ENCODE measurements at regions not wholly inside any gene's neighbourhood (a gene's known extent, or its start where the extent isn't known, plus 50 kb on each side); places are given as distances from the start of the nearest gene placed in this dataset.
"Not testable (repeated sequence)": the region's sequence is repeated elsewhere in the genome, so short reads cannot be mapped to it uniquely, and the experiment has no call there.

GRCh38 chr3:5888851-5889250, 701.3 kb downstream of the EDEM1 start:
- CTCF ChIA-PET = no interaction called here
- ATAC-seq = no peak
- Mint-ChIP-seq H3K36me3 (no peaks in the 10 kb centered on the region), H3K27me3 (no peaks in the 10 kb centered on the region), H3K4me1 (no peaks in the 10 kb centered on the region), H3K4me3 (no peak overlapping the region), H3K27ac (no peak overlapping the region), H3K9me3 (ENCODE audit: low read depth) (peaks cover 7% of the 10 kb centered on the region)
- no peak for DNase-seq

GRCh38 chr3:5889374-5889773, 701.9 kb downstream of the EDEM1 start:
- ATAC-seq (no peak), DNase-seq (no peak)
- Mint-ChIP-seq H3K9me3 (ENCODE audit: low read depth) (peaks cover 7% of the 10 kb centered on the region), H3K36me3 (no peaks in the 10 kb centered on the region), H3K4me1 (no peaks in the 10 kb centered on the region), H3K4me3 (no peak overlapping the region), H3K27ac (no peak overlapping the region), H3K27me3 (no peaks in the 10 kb centered on the region)
- CTCF ChIA-PET = no interaction called here

GRCh38 chr3:5891711-5892110, 704.2 kb downstream of the EDEM1 start:
- CTCF ChIA-PET = no interaction called here
- Mint-ChIP-seq H3K4me3 (no peak overlapping the region), H3K9me3 (ENCODE audit: low read depth) (peaks cover 7% of the 10 kb centered on the region), H3K27ac (no peak overlapping the region), H3K4me1 (no peaks in the 10 kb centered on the region), H3K27me3 (no peaks in the 10 kb centered on the region), H3K36me3 (no peaks in the 10 kb centered on the region)
- ATAC-seq = no peak
- DNase-seq = no peak

GRCh38 chr3:5898106-5898505, 710.6 kb downstream of the EDEM1 start:
- H3K9me3 Mint-ChIP-seq (ENCODE audit: low read depth) = peaks cover 8% of the 10 kb centered on the region
- no peak overlapping the region for H3K27ac Mint-ChIP-seq
- H3K27me3 Mint-ChIP-seq = no peaks in the 10 kb centered on the region
- CTCF ChIA-PET = no interaction called here
- ATAC-seq = no peak
- no peak overlapping the region for H3K4me3 Mint-ChIP-seq
- H3K36me3 Mint-ChIP-seq = no peaks in the 10 kb centered on the region
- no peak for DNase-seq
- no peaks in the 10 kb centered on the region for H3K4me1 Mint-ChIP-seq

GRCh38 chr3:5899014-5899761, 711.7 kb downstream of the EDEM1 start:
- Mint-ChIP-seq H3K9me3 (ENCODE audit: low read depth) (peaks cover 8% of the 10 kb centered on the region), H3K4me3 (no peak overlapping the region), H3K27ac (no peak overlapping the region), H3K27me3 (no peaks in the 10 kb centered on the region), H3K4me1 (no peaks in the 10 kb centered on the region), H3K36me3 (no peaks in the 10 kb centered on the region)
- no peak for DNase-seq
- no peak for ATAC-seq
- CTCF ChIA-PET = no interaction called here

- H3K27me3 Mint-ChIP-seq = no peaks in the 10 kb centered on the region
- DNase-seq (no peak), ATAC-seq (no peak)
- H3K4me1 Mint-ChIP-seq = no peaks in the 10 kb centered on the region
- CTCF ChIA-PET = no interaction called here
- H3K9me3 Mint-ChIP-seq (ENCODE audit: low read depth) = peaks cover 12% of the 10 kb centered on the region
- H3K27ac Mint-ChIP-seq = no peak overlapping the region
- H3K36me3 Mint-ChIP-seq = no peaks in the 10 kb centered on the region
- H3K4me3 Mint-ChIP-seq = no peak overlapping the region
These were observed 730.4 kb downstream of the EDEM1 start for GRCh38 chr3:5917932-5918331.

GRCh38 chr3:5918626-5919025, 731.1 kb downstream of the EDEM1 start:
- no peak overlapping the region for H3K4me3 Mint-ChIP-seq
- DNase-seq (no peak), ATAC-seq (no peak)
- H3K27ac Mint-ChIP-seq = no peak overlapping the region
- H3K36me3 Mint-ChIP-seq = no peaks in the 10 kb centered on the region
- no peaks in the 10 kb centered on the region for H3K4me1 Mint-ChIP-seq
- H3K27me3 Mint-ChIP-seq = no peaks in the 10 kb centered on the region
- CTCF ChIA-PET = no interaction called here
- H3K9me3 Mint-ChIP-seq (ENCODE audit: low read depth) = peaks cover 12% of the 10 kb centered on the region

- CTCF ChIA-PET = no interaction called here
- Mint-ChIP-seq H3K9me3 (ENCODE audit: low read depth) (peaks cover 2% of the 10 kb centered on the region), H3K36me3 (no peaks in the 10 kb centered on the region), H3K27ac (no peak overlapping the region), H3K4me1 (no peaks in the 10 kb centered on the region), H3K4me3 (no peak overlapping the region), H3K27me3 (no peaks in the 10 kb centered on the region)
- ATAC-seq (no peak), DNase-seq (no peak)
These were observed 741.5 kb downstream of the EDEM1 start for GRCh38 chr3:5929027-5929426.

GRCh38 chr3:5944061-5944460, 756.6 kb downstream of the EDEM1 start:
- CTCF ChIA-PET; H3K9me3 Mint-ChIP-seq (ENCODE audit: low read depth); H3K4me1 Mint-ChIP-seq; H3K27ac Mint-ChIP-seq; H3K36me3 Mint-ChIP-seq; ATAC-seq; DNase-seq; H3K27me3 Mint-ChIP-seq; H3K4me3 Mint-ChIP-seq: not testable (repeated sequence)

- no peaks in the 10 kb centered on the region for H3K36me3 Mint-ChIP-seq
- H3K4me3 Mint-ChIP-seq = no peak overlapping the region
- no peaks in the 10 kb centered on the region for H3K4me1 Mint-ChIP-seq
- no peak overlapping the region for H3K27ac Mint-ChIP-seq
- ATAC-seq = no peak
- DNase-seq = no peak
- no peaks in the 10 kb centered on the region for H3K9me3 Mint-ChIP-seq (ENCODE audit: low read depth)
- CTCF ChIA-PET = no interaction called here
- no peaks in the 10 kb centered on the region for H3K27me3 Mint-ChIP-seq
These were observed 760.6 kb downstream of the EDEM1 start for GRCh38 chr3:5948084-5948483.

GRCh38 chr3:5951026-5951425, 763.5 kb downstream of the EDEM1 start:
- Mint-ChIP-seq H3K4me3 (no peak overlapping the region), H3K27ac (no peak overlapping the region), H3K27me3 (no peaks in the 10 kb centered on the region), H3K9me3 (ENCODE audit: low read depth) (peaks cover 5% of the 10 kb centered on the region), H3K4me1 (no peaks in the 10 kb centered on the region), H3K36me3 (no peaks in the 10 kb centered on the region)
- ATAC-seq (no peak), DNase-seq (no peak)
- CTCF ChIA-PET = no interaction called here

GRCh38 chr3:5972586-5972985, 785.1 kb downstream of the EDEM1 start:
- peaks cover 6% of the 10 kb centered on the region for H3K9me3 Mint-ChIP-seq (ENCODE audit: low read depth)
- H3K27ac Mint-ChIP-seq = no peak overlapping the region
- no peak for DNase-seq
- no peaks in the 10 kb centered on the region for H3K36me3 Mint-ChIP-seq
- H3K4me1 Mint-ChIP-seq = no peaks in the 10 kb centered on the region
- H3K27me3 Mint-ChIP-seq = no peaks in the 10 kb centered on the region
- CTCF ChIA-PET = no interaction called here
- H3K4me3 Mint-ChIP-seq = no peak overlapping the region
- ATAC-seq = no peak

- no peak for ATAC-seq
- no peak overlapping the region for H3K4me3 Mint-ChIP-seq
- H3K9me3 Mint-ChIP-seq (ENCODE audit: low read depth) = peaks cover 6% of the 10 kb centered on the region
These were observed 787.3 kb downstream of the EDEM1 start for GRCh38 chr3:5974630-5975322.

GRCh38 chr3:5977331-5977730, 789.8 kb downstream of the EDEM1 start:
- Mint-ChIP-seq H3K4me3 (no peak overlapping the region), H3K9me3 (ENCODE audit: low read depth) (peaks cover 10% of the 10 kb centered on the region), H3K27ac (no peak overlapping the region), H3K4me1 (no peaks in the 10 kb centered on the region), H3K36me3 (no peaks in the 10 kb centered on the region), H3K27me3 (no peaks in the 10 kb centered on the region)
- ATAC-seq (no peak), DNase-seq (no peak)
- CTCF ChIA-PET = no interaction called here

More at GRCh38 chr3:5974630-5975322, 787.3 kb downstream of the EDEM1 start:
- Mint-ChIP-seq H3K27ac (no peak overlapping the region), H3K4me1 (no peaks in the 10 kb centered on the region), H3K36me3 (no peaks in the 10 kb centered on the region), H3K27me3 (no peaks in the 10 kb centered on the region)
- no peak for DNase-seq
- CTCF ChIA-PET = no interaction called here

Measured in activated CD8-positive, alpha-beta memory T cell treated with anti-CD3 and anti-CD28 coated beads, Interleukin-2, amount 10 ng/mL, durations not matched to agents 7 days and 5 days (primary cell).